HFFc6 (cell line): ENCODE measurements at regions not wholly inside any gene's neighbourhood (a gene's known extent, or its start where the extent isn't known, plus 50 kb on each side); places are given as distances from the start of the nearest gene placed in this dataset.

ENCODE experiments used
- DNase-seq: peaks from one replicate; pipeline ENCODE4 v3.0.0-alpha.2; 2018
- H3K27ac Mint-ChIP-seq: 2 replicates; pipeline ENCODE4 v1.8.0; 2020; ENCODE audit warnings: mild to moderate bottlenecking, mixed read lengths
- H3K27me3 Mint-ChIP-seq: 2 replicates; pipeline ENCODE4 v1.8.0; 2021; ENCODE audit warnings: mild to moderate bottlenecking, moderate library complexity, mixed read lengths; ENCODE audit not compliant: insufficient read depth
- H3K36me3 Mint-ChIP-seq: 2 replicates; pipeline ENCODE4 v1.8.0; 2021; ENCODE audit warnings: low read depth, mixed read lengths
- H3K4me1 Mint-ChIP-seq: 2 replicates; pipeline ENCODE4 v1.8.0; 2020; ENCODE audit warnings: low read depth, mixed read lengths
- H3K4me3 Mint-ChIP-seq: 2 replicates; pipeline ENCODE4 v1.8.0; 2020; ENCODE audit warnings: mild to moderate bottlenecking, moderate library complexity, mixed read lengths
- H3K9me3 Mint-ChIP-seq: 2 replicates; pipeline ENCODE4 v1.8.0; 2020; ENCODE audit warnings: mild to moderate bottlenecking, mixed read lengths
- CTCF ChIP-seq: fragments of 200-600 bp; sonication (generic); IDR thresholded peaks from 2 replicates; pipeline ENCODE4 v1.5.0; 2021; ENCODE audit warnings: antibody characterized with exemption, mild to moderate bottlenecking

DNA sequence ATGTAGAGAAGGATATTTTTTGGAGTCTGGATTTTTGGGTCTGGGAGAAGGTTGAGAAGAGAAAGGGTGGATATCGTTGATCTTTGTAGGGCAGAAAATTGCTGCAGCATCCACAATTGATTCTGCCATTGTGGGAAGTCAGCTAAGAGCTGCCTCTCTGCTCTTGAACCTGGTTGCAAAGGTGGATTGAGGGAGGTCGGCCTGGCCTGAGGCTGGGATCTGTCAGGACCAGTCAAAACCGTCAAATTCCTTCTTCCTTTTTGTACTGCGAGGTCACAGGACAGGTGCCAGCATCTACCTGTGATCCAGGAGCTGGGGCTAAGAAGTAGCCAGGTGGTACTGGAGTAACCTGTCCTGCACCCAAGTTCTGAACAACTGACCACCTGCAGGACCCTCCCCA lies 93.7 kb downstream of the SHOX start:
- TF ChIP-seq CTCF = no peak
- peaks cover 14% of the 10 kb centered on the region; the same call in 1 of the 2 replicates for H3K27me3 Mint-ChIP-seq
- DNase-seq = no peak
- H3K4me1 Mint-ChIP-seq = no peaks in the 10 kb centered on the region
- peak overlapping the region; percentile 20; the same call in 1 of the 2 replicates for H3K4me3 Mint-ChIP-seq
- H3K36me3 Mint-ChIP-seq = peaks cover 10% of the 10 kb centered on the region; the same call in 1 of the 2 replicates
- peaks cover 23% of the 10 kb centered on the region for H3K9me3 Mint-ChIP-seq
- H3K27ac Mint-ChIP-seq = peak overlapping the region; percentile 33; the same call in 1 of the 2 replicates

DNA sequence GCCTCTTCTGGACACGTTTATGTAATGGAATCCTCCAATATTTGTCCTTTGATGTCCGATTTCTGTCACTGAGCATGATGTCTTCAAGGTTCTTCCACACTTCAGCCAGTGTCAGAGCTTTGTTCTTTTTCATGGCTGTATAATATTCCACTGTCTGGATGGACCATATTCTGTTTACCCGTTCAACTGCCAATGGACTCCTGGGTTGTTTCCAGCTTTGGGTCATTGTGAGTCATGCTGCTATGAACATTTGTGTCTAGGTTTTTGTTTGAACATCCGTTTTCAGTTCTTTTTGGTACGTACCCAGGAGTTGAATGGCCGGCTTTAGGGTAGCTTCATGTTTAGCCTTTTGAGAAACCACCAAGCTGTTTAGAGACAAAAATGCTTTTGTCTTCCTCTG lies 93.2 kb downstream of the SHOX start:
- Mint-ChIP-seq H3K27me3 (peaks cover 14% of the 10 kb centered on the region; the same call in 1 of the 2 replicates), H3K27ac (peak overlapping the region; percentile 33; the same call in 1 of the 2 replicates), H3K4me1 (no peaks in the 10 kb centered on the region), H3K36me3 (peaks cover 10% of the 10 kb centered on the region; the same call in 1 of the 2 replicates), H3K9me3 (peaks cover 23% of the 10 kb centered on the region), H3K4me3 (peak overlapping the region; percentile 20; the same call in 1 of the 2 replicates)
- DNase-seq = peak; percentile 48
- no peak for TF ChIP-seq CTCF

DNA sequence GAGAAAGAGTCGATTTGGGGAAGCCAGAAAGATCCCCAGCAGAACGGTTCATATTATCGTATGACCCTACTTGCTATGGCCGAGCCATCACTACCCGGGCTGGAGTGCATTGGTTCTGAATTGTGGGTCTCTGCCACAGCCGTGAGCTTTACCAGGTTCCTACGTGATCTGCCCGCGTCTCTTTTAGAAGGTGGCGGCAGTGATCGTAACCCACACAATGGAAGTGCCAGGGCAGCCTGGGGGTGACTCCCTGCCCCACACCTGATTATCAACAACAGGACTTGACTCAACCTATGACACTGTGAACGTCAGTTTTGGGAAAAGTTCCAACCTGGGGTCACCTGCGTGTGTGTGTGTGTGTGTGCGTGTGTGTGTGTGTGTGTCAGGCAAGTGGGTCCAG lies 90.8 kb downstream of the SHOX start:
- peaks cover 4% of the 10 kb centered on the region for H3K4me1 Mint-ChIP-seq
- H3K9me3 Mint-ChIP-seq = peaks cover 30% of the 10 kb centered on the region
- no peak overlapping the region for H3K4me3 Mint-ChIP-seq
- TF ChIP-seq CTCF = no peak
- peaks cover 14% of the 10 kb centered on the region; the same call in 1 of the 2 replicates for H3K27me3 Mint-ChIP-seq
- peaks cover 10% of the 10 kb centered on the region; the same call in 1 of the 2 replicates for H3K36me3 Mint-ChIP-seq
- H3K27ac Mint-ChIP-seq = no peak overlapping the region
- no peak for DNase-seq

GRCh38 chrX:720825-721224 lies 90.2 kb downstream of the SHOX start:
- Mint-ChIP-seq H3K27ac (no peak overlapping the region), H3K4me1 (peaks cover 9% of the 10 kb centered on the region), H3K27me3 (peaks cover 11% of the 10 kb centered on the region; the same call in 1 of the 2 replicates), H3K4me3 (no peak overlapping the region), H3K9me3 (peaks cover 25% of the 10 kb centered on the region), H3K36me3 (peaks cover 10% of the 10 kb centered on the region; the same call in 1 of the 2 replicates)
- DNase-seq = no peak
- no peak for TF ChIP-seq CTCF

GRCh38 chrX:720250-720649 lies 89.7 kb downstream of the SHOX start:
- peaks cover 8% of the 10 kb centered on the region; the same call in 1 of the 2 replicates for H3K36me3 Mint-ChIP-seq
- H3K9me3 Mint-ChIP-seq = peaks cover 21% of the 10 kb centered on the region
- no peak overlapping the region for H3K27ac Mint-ChIP-seq
- H3K27me3 Mint-ChIP-seq = peaks cover 8% of the 10 kb centered on the region; the same call in 1 of the 2 replicates
- no peak overlapping the region for H3K4me3 Mint-ChIP-seq
- no peak for TF ChIP-seq CTCF
- no peak for DNase-seq
- H3K4me1 Mint-ChIP-seq = peaks cover 12% of the 10 kb centered on the region

GRCh38 chrX:716136-716535 lies 85.5 kb downstream of the SHOX start:
- Mint-ChIP-seq H3K36me3 (peaks cover 9% of the 10 kb centered on the region), H3K9me3 (peaks cover 19% of the 10 kb centered on the region), H3K27ac (no peak overlapping the region), H3K4me3 (no peak overlapping the region), H3K27me3 (peaks cover 2% of the 10 kb centered on the region), H3K4me1 (peaks cover 12% of the 10 kb centered on the region)
- DNase-seq = peak; percentile 58
- no peak for TF ChIP-seq CTCF
